Esophagus muscularis mucosa (tissue), 4 donors: ENCODE measurements at regions not wholly inside any gene's neighbourhood (a gene's known extent, or its start where the extent isn't known, plus 50 kb on each side); places are given as distances from the start of the nearest gene placed in this dataset.
A peak's percentile ranks its signal among the peaks of the same experiment; 100 is the strongest.

Experiments
- DNase-seq: peaks from one replicate; pipeline ENCODE4 v3.0.0-alpha.2; 2017; ENCODE audit errors: extremely low spot score
- H3K27ac ChIP-seq, 4 donors: fragments of 200-600 bp; sonication (generic); replicated peaks in 1 of 4; 1 replicate in 3 of 4; 2 replicates in 1 of 4; pipeline ENCODE4 v1.5.1; 2016 to 2019; ENCODE audit warnings: mild to moderate bottlenecking in 1 of 4
- H3K27me3 ChIP-seq, 4 donors: fragments of 200-600 bp; sonication (generic); one replicate each; pipeline versions ENCODE4 v1.5.1 to v1.6.0; 2016 to 2019
- H3K36me3 ChIP-seq, 4 donors: fragments of 200-600 bp; sonication (generic); one replicate each; pipeline ENCODE4 v1.5.1; 2016 to 2019
- H3K4me1 ChIP-seq, 4 donors: fragments of 200-600 bp; sonication (generic); one replicate each; pipeline ENCODE4 v1.5.1; 2016 to 2019
- H3K4me3 ChIP-seq, 4 donors: fragments of 200-600 bp; sonication (generic); 1 replicate in 2 of 4; 2 replicates in 2 of 4; pipeline ENCODE4 v1.5.1; 2016 to 2019; ENCODE audit warnings: mild to moderate bottlenecking in 4 of 4, moderate library complexity in 1 of 4
- H3K9me3 ChIP-seq, 4 donors: fragments of 200-600 bp; sonication (generic); 1 replicate in 3 of 4; 2 replicates in 1 of 4; pipeline ENCODE4 v1.5.1; 2016 to 2019
- CTCF ChIP-seq, 3 experiments: fragments of 200-600 bp in 2 of 3; fragments of 450-650 bp in 1 of 3; sonication (generic) in 2 of 3; IDR thresholded peaks; one replicate each; pipeline ENCODE4 v1.5.1; 2017 to 2019; ENCODE audit warnings: antibody characterized with exemption in 3 of 3, mild to moderate bottlenecking in 2 of 3, moderate library complexity in 1 of 3
- EP300 ChIP-seq: sonication (generic); formaldehyde crosslinking; IDR thresholded peaks from one replicate; pipeline ENCODE4 v1.6.1; 2017; ENCODE audit warnings: antibody characterized with exemption
- POLR2A ChIP-seq: fragments of 450-650 bp; IDR thresholded peaks from one replicate; pipeline ENCODE4 v1.6.1; 2017; ENCODE audit warnings: antibody characterized with exemption, moderate library complexity, mild to moderate bottlenecking, low read depth
- POLR2AphosphoS5 ChIP-seq, 2 donors: sonication (generic); formaldehyde crosslinking; IDR thresholded peaks; one replicate each; pipeline ENCODE4 v1.6.1; 2017; ENCODE audit warnings: antibody characterized with exemption in 2 of 2
- WGBS: methylation state at CpG from one replicate; pipeline ENCODE4 v1.1.5; 2018; 5-methylcytosine and 5-hydroxymethylcytosine counted together
- intact Hi-C: fragments of 100-400 bp; cut with DNase I; formaldehyde crosslinking; loops from one replicate; pipeline ENCODE4 v1.15.1; 2023

DNA sequence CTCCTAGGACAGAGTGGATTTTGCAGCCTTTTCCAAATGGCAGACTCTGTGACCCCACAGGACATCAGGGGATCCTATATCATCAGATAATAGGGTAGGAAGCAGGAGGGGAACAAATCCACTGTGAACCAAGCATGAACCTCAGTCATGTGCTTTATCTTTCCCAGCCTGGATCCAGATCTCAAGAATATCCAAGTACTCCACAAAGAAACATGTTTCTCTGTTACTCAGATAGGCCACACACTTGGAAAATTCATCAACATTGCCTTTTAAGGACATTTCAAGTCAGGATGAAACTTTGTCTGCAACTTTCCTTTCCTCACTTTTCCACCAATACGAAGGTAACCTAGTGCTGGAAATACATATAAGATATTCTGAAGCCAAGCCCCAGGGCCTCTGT is 85.8 kb downstream of the RDH14 start:
- intact Hi-C loops = no loop called here
- no peaks in the 10 kb centered on the region for H3K9me3 ChIP-seq
- H3K4me1 ChIP-seq = peaks cover 9 to 48% (median 38%) of the 10 kb centered on the region in 4 donors
- no peak overlapping the region for H3K4me3 ChIP-seq
- no peak for DNase-seq
- no peaks in the 10 kb centered on the region for H3K27me3 ChIP-seq
- WGBS = 95% methylated on average over 1 of the region's 1 CpG
- H3K27ac ChIP-seq = peak overlapping the region; percentile 62 to 77 (median 66)
- H3K36me3 ChIP-seq = no peaks in the 10 kb centered on the region
- no peak for TF ChIP-seq POLR2A
- no peak for TF ChIP-seq POLR2AphosphoS5 (IDR thresholded peaks at IDR 0.05)
- TF ChIP-seq CTCF (IDR thresholded peaks at IDR 0.05) = no peak
- TF ChIP-seq EP300 = no peak

DNA sequence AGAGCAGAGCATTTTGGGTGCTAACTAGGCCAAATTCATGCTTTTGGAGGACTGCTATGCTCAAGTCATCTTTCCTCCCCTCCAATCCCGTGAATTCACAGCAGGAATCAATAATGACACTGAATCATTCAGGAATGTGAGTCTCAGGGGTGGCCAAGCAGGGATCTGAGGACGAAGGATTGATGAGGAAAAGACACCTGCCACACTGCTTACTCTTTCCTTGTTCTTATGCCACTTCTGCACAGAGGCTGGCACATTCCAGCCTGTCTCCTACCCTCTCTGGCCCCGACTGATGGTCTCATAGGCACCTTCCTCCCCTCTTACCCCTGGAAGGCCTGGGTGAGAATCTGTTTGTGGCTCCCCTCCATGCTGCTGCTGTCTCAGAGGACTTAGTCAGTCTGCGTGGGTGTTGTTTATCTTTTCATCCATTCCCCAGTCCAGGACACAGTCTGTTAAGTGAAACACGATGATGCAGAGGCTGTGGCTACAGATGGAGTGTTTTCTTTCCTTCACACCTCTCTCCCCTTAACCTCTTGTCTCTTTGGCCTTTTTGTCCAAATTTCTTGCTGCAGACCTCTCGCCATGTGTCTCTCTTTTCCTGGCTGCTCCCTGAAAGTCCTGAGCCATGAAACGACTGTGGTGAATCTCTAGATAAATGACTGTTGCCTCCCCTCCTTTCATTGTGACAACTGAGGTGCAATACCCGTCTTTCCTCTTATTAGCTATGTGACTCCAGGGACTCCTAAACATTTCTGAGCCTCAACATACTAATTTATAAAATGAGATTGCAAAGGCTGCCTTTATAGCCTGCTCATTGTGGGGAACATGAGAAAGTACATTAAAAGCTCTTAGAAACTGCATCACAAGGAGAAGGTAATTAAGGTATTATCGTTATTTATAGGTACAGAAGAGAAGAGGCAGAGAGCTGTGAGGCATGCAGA is 86.9 kb downstream of the RDH14 start:
- Histone ChIP-seq H3K27ac (peak overlapping the region; percentile 62 to 77 (median 66)), H3K4me1 (peaks cover 9 to 44% (median 32%) of the 10 kb centered on the region in 4 donors), H3K9me3 (no peaks in the 10 kb centered on the region), H3K4me3 (no peak overlapping the region), H3K36me3 (no peaks in the 10 kb centered on the region), H3K27me3 (no peaks in the 10 kb centered on the region)
- intact Hi-C loops = no loop called here
- peak; percentile 92 for DNase-seq
- TF ChIP-seq EP300 = no peak
- TF ChIP-seq POLR2AphosphoS5 (IDR thresholded peaks at IDR 0.05) = peak; percentile 39 to 60
- TF ChIP-seq POLR2A = no peak
- WGBS = 30% methylated on average over 9 of the region's 9 CpGs

GRCh38 chr2:18467749-18468360 is 92.6 kb downstream of the RDH14 start:
- H3K4me1 ChIP-seq = peaks cover 0 to 32% (median 20%) of the 10 kb centered on the region in 4 donors
- TF ChIP-seq EP300 = no peak
- peak in 1 of 2 donors; percentile 17 for TF ChIP-seq POLR2AphosphoS5 (IDR thresholded peaks at IDR 0.05)
- peak overlapping the region in 3 of 4 donors; percentile 14 to 41 (median 25) for H3K27ac ChIP-seq
- H3K4me3 ChIP-seq = no peak overlapping the region
- H3K9me3 ChIP-seq = no peaks in the 10 kb centered on the region
- H3K27me3 ChIP-seq = no peaks in the 10 kb centered on the region
- intact Hi-C loops = no loop called here
- H3K36me3 ChIP-seq = no peaks in the 10 kb centered on the region
- WGBS = 70% methylated on average over 5 of the region's 5 CpGs
- DNase-seq = no peak

GRCh38 chr2:18465979-18466378 is 94.5 kb downstream of the RDH14 start:
- no peak for DNase-seq
- TF ChIP-seq POLR2AphosphoS5 (IDR thresholded peaks at IDR 0.05) (no peak), CTCF (IDR thresholded peaks at IDR 0.05) (no peak), EP300 (no peak), POLR2A (no peak)
- Histone ChIP-seq H3K9me3 (no peaks in the 10 kb centered on the region), H3K4me3 (no peak overlapping the region), H3K36me3 (no peaks in the 10 kb centered on the region), H3K4me1 (peaks cover 0 to 25% (median 15%) of the 10 kb centered on the region in 4 donors), H3K27me3 (no peaks in the 10 kb centered on the region), H3K27ac (no peak overlapping the region)
- 67% methylated on average over 3 of the region's 3 CpGs for WGBS
- intact Hi-C loops = no loop called here

DNA sequence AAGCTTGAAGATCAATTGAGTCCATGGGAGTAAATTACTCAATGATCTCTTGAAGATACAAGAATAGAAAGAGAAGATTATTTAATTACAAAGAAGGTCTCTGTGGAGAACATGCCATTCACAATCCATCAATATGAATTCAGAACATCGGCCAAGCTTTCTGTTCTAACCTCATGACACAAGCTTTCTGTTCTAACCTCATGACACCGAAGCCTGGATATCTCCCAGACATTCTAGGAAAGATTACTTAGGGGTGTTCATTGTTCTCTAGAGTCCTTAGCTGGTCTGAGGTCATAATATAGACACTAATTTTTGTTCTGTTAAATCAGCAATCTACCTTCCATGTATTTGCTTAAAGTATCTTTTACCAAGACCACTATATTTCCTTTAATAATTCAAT is 95.5 kb downstream of the RDH14 start:
- H3K4me3 ChIP-seq = no peak overlapping the region
- intact Hi-C loops = no loop called here

More for the DNA sequence above, 95.5 kb downstream of the RDH14 start:
- H3K36me3 ChIP-seq = no peaks in the 10 kb centered on the region
- no peak for DNase-seq
- 62% methylated on average over 2 of the region's 2 CpGs for WGBS
- no peak overlapping the region for H3K27ac ChIP-seq
- peaks cover 0 to 25% (median 15%) of the 10 kb centered on the region in 4 donors for H3K4me1 ChIP-seq
- H3K27me3 ChIP-seq = no peaks in the 10 kb centered on the region
- TF ChIP-seq POLR2A (no peak), CTCF (IDR thresholded peaks at IDR 0.05) (no peak), EP300 (no peak), POLR2AphosphoS5 (IDR thresholded peaks at IDR 0.05) (no peak)
- no peaks in the 10 kb centered on the region for H3K9me3 ChIP-seq
